H1 (cell line): ENCODE measurements at regions not wholly inside any gene's neighbourhood (a gene's known extent, or its start where the extent isn't known, plus 50 kb on each side); places are given as distances from the start of the nearest gene placed in this dataset.

Experiments
- YY1 ChIP-seq: IDR thresholded peaks from 2 replicates; pipeline ENCODE4 v1.6.1; 2011; ENCODE audit warnings: low read depth, mild to moderate bottlenecking, low read length

GRCh38 chr1:82330330-82330729, 529.6 kb downstream of the ADGRL2 start (continued):
- no peak for TF ChIP-seq YY1
